GM13976 (cell line): ENCODE measurements at regions not wholly inside any gene's neighbourhood (a gene's known extent, or its start where the extent isn't known, plus 50 kb on each side); places are given as distances from the start of the nearest gene placed in this dataset.

Source experiments
- DNase-seq: peaks from one replicate; pipeline ENCODE4 v3.0.0; 2012; ENCODE audit warnings: low spot score
- in situ Hi-C: fragments of 300-500 bp; cut with MboI; formaldehyde crosslinking; loops from one replicate; pipeline ENCODE4 v1.12.0; 2022; ENCODE audit warnings: low sequenced_read_pairs, mixed read lengths, inconsistent platforms; ENCODE audit not compliant: unreplicated experiment
- TF ChIP-seq, protein P1 (sequence below): IDR thresholded peaks from 2 replicates; pipeline ENCODE4 v1.5.1; 2012; ENCODE audit warnings: borderline replicate concordance, mild to moderate bottlenecking; ENCODE audit not compliant: insufficient read depth; ENCODE audit errors: extremely low read depth, missing control alignments, control extremely low read depth

GRCh38 chr7:24462984-24463383 lies 110.3 kb upstream of the PALS2 start:
- TF ChIP-seq, protein P1, sequence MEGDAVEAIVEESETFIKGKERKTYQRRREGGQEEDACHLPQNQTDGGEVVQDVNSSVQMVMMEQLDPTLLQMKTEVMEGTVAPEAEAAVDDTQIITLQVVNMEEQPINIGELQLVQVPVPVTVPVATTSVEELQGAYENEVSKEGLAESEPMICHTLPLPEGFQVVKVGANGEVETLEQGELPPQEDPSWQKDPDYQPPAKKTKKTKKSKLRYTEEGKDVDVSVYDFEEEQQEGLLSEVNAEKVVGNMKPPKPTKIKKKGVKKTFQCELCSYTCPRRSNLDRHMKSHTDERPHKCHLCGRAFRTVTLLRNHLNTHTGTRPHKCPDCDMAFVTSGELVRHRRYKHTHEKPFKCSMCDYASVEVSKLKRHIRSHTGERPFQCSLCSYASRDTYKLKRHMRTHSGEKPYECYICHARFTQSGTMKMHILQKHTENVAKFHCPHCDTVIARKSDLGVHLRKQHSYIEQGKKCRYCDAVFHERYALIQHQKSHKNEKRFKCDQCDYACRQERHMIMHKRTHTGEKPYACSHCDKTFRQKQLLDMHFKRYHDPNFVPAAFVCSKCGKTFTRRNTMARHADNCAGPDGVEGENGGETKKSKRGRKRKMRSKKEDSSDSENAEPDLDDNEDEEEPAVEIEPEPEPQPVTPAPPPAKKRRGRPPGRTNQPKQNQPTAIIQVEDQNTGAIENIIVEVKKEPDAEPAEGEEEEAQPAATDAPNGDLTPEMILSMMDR: no peak
- DNase-seq: no peak
- in situ Hi-C loops: no loop called here

DNA sequence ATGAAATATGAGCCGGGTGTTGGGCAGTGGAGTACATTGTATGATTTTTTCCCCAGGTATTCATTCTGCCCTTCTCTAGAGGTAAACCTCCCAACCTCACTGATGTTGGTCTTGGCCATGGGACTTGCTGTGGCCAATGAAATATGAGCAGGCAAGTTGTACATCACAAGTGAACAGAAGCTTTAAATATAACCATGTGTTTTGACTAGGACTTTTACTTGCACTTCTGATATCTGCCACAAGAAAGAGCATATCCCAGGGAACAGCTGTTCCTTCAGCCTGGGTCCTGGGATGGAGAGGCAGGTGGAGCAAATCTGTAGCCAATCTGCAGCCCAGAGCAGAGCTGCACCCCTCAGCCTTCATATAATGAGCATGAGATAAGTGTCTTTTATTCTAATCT lies 109.8 kb upstream of the PALS2 start:
- in situ Hi-C loops: no loop called here
- DNase-seq: no peak
- TF ChIP-seq, protein P1: no peak

GRCh38 chr7:24464861-24465260 lies 108.4 kb upstream of the PALS2 start:
- in situ Hi-C loops: no loop called here
- TF ChIP-seq, protein P1: no peak

DNA sequence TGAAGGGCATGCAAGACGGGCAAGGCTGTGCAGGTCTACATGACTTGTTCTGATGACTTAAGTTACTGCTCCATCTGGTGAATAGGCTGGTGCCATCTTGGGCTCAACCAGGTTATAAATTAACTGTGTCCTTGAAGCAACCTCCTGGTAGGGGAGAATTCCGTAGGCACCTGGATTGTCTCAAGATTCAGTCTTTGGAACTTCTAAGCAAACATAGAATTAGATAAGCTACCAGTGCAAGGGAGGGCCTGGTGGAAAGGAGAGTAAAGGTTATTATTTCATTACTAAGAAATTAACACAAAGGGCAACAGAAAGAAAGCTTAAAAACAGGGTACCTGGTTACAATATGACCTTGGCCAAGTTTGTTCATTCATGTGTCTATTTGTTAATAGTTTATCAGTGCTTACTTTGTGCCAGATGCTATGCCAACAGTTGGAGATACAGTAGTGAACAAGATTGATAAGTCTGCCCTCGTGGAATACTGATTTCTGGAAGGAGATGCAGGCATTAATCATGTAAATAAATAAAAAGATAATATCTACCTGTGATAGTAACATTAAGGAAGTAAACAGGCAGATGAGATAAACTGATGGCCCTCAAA lies 107.0 kb upstream of the PALS2 start:
- TF ChIP-seq, protein P1: no peak
- DNase-seq: no peak
- in situ Hi-C loops: no loop called here

More at GRCh38 chr7:24464861-24465260, 108.4 kb upstream of the PALS2 start:
- no peak for DNase-seq

DNA sequence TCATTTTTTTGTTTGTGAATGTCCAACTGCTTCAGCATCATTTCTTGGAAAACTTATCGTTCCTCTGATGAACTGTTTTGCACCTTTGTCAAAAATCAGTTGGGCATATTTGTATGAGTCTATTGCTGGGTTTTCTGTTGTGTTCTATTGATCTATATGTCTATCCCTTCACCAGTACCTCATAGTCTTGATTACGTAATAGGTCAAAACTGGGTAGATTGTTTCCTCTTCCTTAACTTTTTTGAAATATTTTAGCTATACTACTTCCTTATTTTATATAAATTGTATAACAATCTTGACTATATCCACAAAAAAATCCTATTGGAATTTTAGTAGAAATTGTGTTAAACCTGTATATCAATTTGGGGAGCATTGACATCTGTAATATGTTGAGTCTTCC lies 104.1 kb upstream of the PALS2 start:
- in situ Hi-C loops: no loop called here
- no peak for DNase-seq
- TF ChIP-seq, protein P1: no peak

DNA sequence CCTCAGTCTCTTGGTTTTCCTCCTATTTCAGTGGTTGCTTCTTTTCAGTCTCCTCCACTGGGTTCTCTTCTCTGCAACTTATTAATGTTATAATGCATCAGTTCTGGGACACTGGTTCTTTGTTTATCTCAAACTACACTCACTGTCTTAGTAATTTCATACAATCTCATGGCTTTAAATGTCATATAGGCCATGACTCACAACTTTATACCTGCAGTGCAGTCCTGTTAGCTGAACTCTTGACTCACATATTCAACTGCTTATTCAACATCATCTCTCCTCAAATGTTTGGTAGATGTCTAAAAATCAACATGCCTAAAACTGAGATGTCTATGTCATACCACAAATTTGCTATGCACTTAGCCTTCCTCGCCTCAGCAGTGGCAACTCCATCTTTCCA lies 101.2 kb upstream of the PALS2 start:
- no peak for DNase-seq
- in situ Hi-C loops: no loop called here
- TF ChIP-seq, protein P1: no peak

DNA sequence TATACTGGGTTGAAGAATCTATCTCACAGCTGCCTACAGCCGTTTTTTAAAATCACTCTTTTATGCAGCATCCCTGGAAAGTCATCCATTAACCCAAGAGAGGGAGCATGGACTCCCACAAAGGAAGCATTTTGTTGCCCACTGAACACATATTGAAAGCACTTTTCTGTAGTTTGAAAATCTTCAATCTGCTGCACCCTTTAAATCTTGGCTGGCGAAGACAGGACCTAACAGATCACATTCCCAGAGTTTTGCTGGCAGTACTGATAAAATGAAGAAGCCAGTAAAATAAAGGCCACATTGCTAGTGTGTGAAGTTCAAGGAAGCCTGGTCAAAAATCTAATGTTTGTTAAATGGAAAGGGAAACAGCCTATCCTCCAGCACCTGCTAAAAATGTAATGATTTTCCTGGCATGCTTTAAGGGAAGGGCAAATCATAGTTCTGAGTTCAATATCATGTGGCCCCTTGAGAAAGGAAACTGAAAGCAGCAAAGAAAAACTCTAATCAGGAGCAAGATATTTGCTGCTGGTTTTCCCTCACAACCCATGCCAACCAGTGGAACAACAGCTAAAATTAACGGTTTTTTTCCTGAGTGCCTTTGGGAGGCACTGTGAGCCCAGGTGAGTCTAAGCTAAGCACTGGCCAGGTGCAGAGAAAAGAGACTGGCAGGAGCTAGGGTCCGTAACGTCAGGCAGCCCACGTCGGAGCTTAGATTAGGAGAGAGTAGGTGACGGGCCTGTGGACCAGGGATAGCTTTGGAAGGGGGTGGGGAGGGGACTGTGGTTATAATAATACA lies 97.9 kb upstream of the PALS2 start:
- in situ Hi-C loops: no loop called here
- TF ChIP-seq, protein P1: no peak
- DNase-seq: no peak
